Gastrocnemius medialis (tissue), 4 donors: ENCODE measurements at regions not wholly inside any gene's neighbourhood (a gene's known extent, or its start where the extent isn't known, plus 50 kb on each side); places are given as distances from the start of the nearest gene placed in this dataset.

Experiments
- ATAC-seq, 2 donors: fragments of 150-250 bp; one replicate each; pipeline ENCODE4 v1.9.1; 2016
- DNase-seq, 2 donors: peaks; one replicate each; pipeline ENCODE4 v3.0.0-alpha.2; 2019
- H3K27ac ChIP-seq, 4 donors: fragments of 200-600 bp; sonication (generic); 1 replicate in 1 of 4; 2 replicates in 3 of 4; pipeline ENCODE4 v1.5.1; 2016 to 2018; ENCODE audit warnings: mild to moderate bottlenecking in 2 of 4, moderate library complexity in 1 of 4
- H3K27me3 ChIP-seq, 3 donors: fragments of 200-600 bp; sonication (generic) in 2 of 3; 1 replicate in 1 of 3; 2 replicates in 2 of 3; pipeline versions ENCODE4 v1.5.1 to v1.6.0; 2016 to 2019; ENCODE audit warnings: mild to moderate bottlenecking in 1 of 3, moderate library complexity in 1 of 3
- H3K36me3 ChIP-seq, 2 donors: fragments of 200-600 bp; sonication (generic) in 1 of 2; one replicate each; pipeline ENCODE4 v1.5.1; 2017 to 2018
- H3K4me1 ChIP-seq, 2 donors: fragments of 200-600 bp; sonication (generic) in 1 of 2; one replicate each; pipeline ENCODE4 v1.5.1; 2016 to 2017; ENCODE audit warnings: mild to moderate bottlenecking in 2 of 2
- H3K4me3 ChIP-seq, 4 donors: fragments of 200-600 bp; sonication (generic) in 3 of 4; 1 replicate in 1 of 4; 2 replicates in 3 of 4; pipeline ENCODE4 v1.5.1; 2016 to 2019; ENCODE audit warnings: mild to moderate bottlenecking in 2 of 4
- H3K9me3 ChIP-seq, 3 donors: fragments of 200-600 bp; sonication (generic) in 2 of 3; 1 replicate in 1 of 3; 2 replicates in 2 of 3; pipeline ENCODE4 v1.5.1; 2016 to 2019
- CTCF ChIP-seq, 5 experiments: fragments of 450-650 bp in 3 of 5; fragments of 200-600 bp in 2 of 5; sonication (generic) in 2 of 5; IDR thresholded peaks in 4 of 5; conservative IDR thresholded peaks in 1 of 5; 1 replicate in 4 of 5; 2 replicates in 1 of 5; pipeline ENCODE4 v1.5.1; 2016 to 2019; ENCODE audit warnings: antibody characterized with exemption in 5 of 5, mild to moderate bottlenecking in 3 of 5, moderate library complexity in 3 of 5
- POLR2A ChIP-seq, 2 donors: fragments of 450-650 bp; IDR thresholded peaks; one replicate each; pipeline ENCODE4 v1.6.1; 2017; ENCODE audit warnings: antibody characterized with exemption in 2 of 2, mild to moderate bottlenecking in 2 of 2, moderate library complexity in 2 of 2
- in situ Hi-C, 4 donors: fragments of 200-750 bp; cut with MboI; loops; one replicate each; pipeline versions ENCODE4 v1.15.0 to v1.8.0; 2017; ENCODE audit warnings: low sequenced_read_pairs in 4 of 4
- intact Hi-C: fragments of 100-400 bp; cut with DNase I; formaldehyde crosslinking; loops from one replicate; pipeline ENCODE4 v1.15.1; 2023; ENCODE audit warnings: low total_unique reads

- no peaks in the 10 kb centered on the region for H3K36me3 ChIP-seq
- H3K9me3 ChIP-seq, result no peaks in the 10 kb centered on the region
- no peak for TF ChIP-seq POLR2A (IDR thresholded peaks at IDR 0.05)
- TF ChIP-seq CTCF (IDR thresholded peaks at IDR 0.05 in 4 of 5, conservative IDR thresholded peaks at IDR 0.05 in 1 of 5), result no peak
- in situ Hi-C loops, result no loop called here
- H3K27ac ChIP-seq, result no peak overlapping the region
- intact Hi-C loops, result no loop called here
- no peak for ATAC-seq
- no peak overlapping the region for H3K4me3 ChIP-seq
- H3K4me1 ChIP-seq, result no peaks in the 10 kb centered on the region
- no peaks in the 10 kb centered on the region for H3K27me3 ChIP-seq
- DNase-seq, result no peak
These were observed 129.6 kb upstream of the LMCD1 start for GRCh38 chr3:8371960-8372463.

GRCh38 chr3:8380904-8381704, 120.5 kb upstream of the LMCD1 start:
- Histone ChIP-seq H3K4me1 (no peaks in the 10 kb centered on the region), H3K27ac (no peak overlapping the region), H3K36me3 (no peaks in the 10 kb centered on the region), H3K27me3 (no peaks in the 10 kb centered on the region), H3K4me3 (no peak overlapping the region), H3K9me3 (no peaks in the 10 kb centered on the region)
- in situ Hi-C loops (no loop called here), intact Hi-C loops (no loop called here)
- DNase-seq (no peak), ATAC-seq (no peak)
- TF ChIP-seq POLR2A (IDR thresholded peaks at IDR 0.05) (no peak), CTCF (IDR thresholded peaks at IDR 0.05 in 4 of 5, conservative IDR thresholded peaks at IDR 0.05 in 1 of 5) (no peak)

DNA sequence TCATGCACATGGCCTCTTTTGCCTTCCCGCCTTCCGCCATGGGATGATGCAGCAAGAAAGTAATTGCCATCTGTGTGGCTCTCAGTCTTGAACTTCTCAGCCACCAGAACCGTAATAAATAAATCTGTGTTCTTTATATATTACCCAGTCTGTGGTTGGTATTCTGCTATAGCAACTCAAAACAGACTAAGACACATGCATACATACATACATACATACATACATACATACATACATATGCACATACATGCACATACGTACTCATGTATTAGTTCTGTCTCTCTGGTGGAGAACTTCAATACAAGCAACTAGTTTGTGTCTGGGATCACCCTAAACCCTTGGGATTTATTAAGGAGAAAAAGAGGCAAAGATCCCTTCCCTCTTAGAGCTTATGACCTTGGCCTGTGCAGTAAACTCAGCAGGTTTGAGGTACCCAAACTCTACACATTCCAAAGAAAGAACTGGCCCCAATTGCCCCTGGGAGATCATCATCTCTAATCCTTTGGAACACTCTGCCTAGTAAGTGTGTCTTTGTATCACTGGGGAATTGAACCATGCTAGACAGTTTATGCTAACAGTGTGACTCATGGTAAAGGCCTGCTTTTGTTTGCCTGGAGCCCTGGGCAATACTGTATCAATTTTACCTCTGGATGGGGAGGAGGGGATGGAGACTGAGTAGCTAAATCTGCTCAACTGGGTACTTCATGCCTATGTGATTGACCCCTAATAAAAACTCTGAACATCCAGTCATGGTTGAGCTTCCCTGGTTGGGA, 115.6 kb upstream of the LMCD1 start:
- H3K36me3 ChIP-seq, result no peaks in the 10 kb centered on the region
- no peak overlapping the region for H3K27ac ChIP-seq

DNA sequence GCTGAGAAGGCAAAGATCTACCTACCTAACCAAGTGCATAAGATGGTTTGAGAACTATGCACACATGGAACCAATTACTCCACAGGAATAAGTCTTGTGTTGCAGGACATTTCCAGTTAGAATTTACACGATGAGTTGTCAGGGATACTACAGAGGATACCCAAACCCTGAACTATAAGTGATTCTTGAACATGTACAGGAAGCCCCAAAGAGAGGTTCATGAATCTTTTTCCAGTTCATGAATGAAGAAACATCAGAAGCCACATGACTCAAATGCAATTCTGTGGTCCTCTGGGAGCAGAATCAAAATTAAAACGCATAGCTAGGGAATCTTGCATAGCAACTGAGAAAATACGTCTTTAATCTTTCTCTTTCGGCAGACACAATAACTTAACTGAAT, 114.1 kb upstream of the LMCD1 start:
- in situ Hi-C loops, result no loop called here
- no peak for DNase-seq
- H3K4me3 ChIP-seq, result no peak overlapping the region
- no peaks in the 10 kb centered on the region for H3K4me1 ChIP-seq
- H3K27me3 ChIP-seq, result no peaks in the 10 kb centered on the region
- H3K27ac ChIP-seq, result no peak overlapping the region
- no peak for ATAC-seq
- no peaks in the 10 kb centered on the region for H3K9me3 ChIP-seq
- intact Hi-C loops, result no loop called here
- TF ChIP-seq CTCF (IDR thresholded peaks at IDR 0.05 in 4 of 5, conservative IDR thresholded peaks at IDR 0.05 in 1 of 5) (no peak), POLR2A (IDR thresholded peaks at IDR 0.05) (no peak)
- H3K36me3 ChIP-seq, result no peaks in the 10 kb centered on the region

More for the DNA sequence above, 115.6 kb upstream of the LMCD1 start:
- no peak for DNase-seq
- ATAC-seq, result no peak
- in situ Hi-C loops (no loop called here), intact Hi-C loops (no loop called here)
- no peaks in the 10 kb centered on the region for H3K9me3 ChIP-seq
- no peak for TF ChIP-seq POLR2A (IDR thresholded peaks at IDR 0.05)
- no peak for TF ChIP-seq CTCF (IDR thresholded peaks at IDR 0.05 in 4 of 5, conservative IDR thresholded peaks at IDR 0.05 in 1 of 5)
- no peak overlapping the region for H3K4me3 ChIP-seq
- no peaks in the 10 kb centered on the region for H3K4me1 ChIP-seq
- no peaks in the 10 kb centered on the region for H3K27me3 ChIP-seq
